OCI-M2 (cell line): ENCODE measurements at regions not wholly inside any gene's neighbourhood (a gene's known extent, or its start where the extent isn't known, plus 50 kb on each side); places are given as distances from the start of the nearest gene placed in this dataset.
"Not testable (repeated sequence)": the region's sequence is repeated elsewhere in the genome, so short reads cannot be mapped to it uniquely, and the experiment has no call there.

Source experiments
- DNase-seq: peaks from one replicate; lab custom pipeline; 2025; ENCODE audit not compliant: unreplicated experiment; lab: John Stamatoyannopoulos, UW

DNA sequence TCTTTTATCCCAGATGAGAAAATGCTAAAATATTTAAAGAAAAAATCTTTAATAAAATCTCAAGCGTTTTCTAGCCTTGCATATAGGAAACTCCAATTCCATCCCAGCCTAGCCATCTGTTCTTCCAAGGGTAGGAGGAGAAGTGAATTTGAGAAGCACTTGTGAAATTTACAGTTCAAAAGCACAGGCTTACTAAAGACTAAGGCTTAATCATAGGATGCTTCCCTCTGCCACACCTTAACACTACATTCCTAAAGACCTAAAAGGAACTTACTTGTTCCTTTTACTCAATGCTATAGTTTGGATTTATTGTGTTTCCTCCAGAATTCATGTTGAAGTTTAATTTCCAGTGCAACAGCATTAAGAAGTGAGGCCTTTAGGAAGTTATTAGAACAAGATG lies 764.8 kb upstream of the CADM2 start:
- no peak for DNase-seq

DNA sequence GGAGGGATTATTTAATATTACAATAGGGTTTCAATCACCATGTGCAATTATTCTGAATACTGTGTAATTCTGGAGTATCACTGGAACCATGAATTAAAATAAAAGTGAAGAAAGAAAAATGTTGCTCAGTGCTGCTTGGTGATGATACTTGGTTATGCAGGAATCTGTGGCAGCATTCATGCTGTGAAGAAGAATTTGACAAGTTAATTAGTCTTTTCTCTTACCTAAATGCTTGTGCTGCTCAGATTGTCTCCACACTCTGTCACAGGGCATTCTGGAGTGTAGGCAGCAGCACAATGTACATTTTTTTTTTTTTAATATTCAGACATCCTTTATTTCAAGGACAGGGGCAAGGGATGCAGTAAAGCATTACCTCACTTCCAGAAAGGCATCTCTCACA lies 749.3 kb upstream of the CADM2 start:
- no peak for DNase-seq

GRCh38 chr3:84223512-84223911 lies 735.3 kb upstream of the CADM2 start:
- no peak for DNase-seq

DNA sequence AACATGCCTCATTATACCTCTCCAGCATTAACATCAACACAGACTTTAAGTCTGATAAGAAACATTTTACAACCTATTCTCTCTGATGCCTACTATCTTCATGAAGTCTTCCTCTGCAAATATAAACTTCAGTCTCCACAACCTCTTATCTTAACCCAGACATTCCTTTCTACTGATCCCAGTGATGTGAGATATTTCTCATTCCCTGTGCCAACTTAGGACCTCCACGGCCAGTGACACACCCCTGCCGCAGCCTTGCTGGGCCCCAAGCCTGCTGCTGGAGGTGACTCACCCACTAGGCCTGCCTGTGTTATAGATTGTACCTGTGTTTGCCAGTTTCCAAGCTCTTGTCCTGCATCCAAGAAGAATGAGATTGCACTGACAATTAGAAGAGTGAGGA lies 734.5 kb upstream of the CADM2 start:
- DNase-seq = no peak

DNA sequence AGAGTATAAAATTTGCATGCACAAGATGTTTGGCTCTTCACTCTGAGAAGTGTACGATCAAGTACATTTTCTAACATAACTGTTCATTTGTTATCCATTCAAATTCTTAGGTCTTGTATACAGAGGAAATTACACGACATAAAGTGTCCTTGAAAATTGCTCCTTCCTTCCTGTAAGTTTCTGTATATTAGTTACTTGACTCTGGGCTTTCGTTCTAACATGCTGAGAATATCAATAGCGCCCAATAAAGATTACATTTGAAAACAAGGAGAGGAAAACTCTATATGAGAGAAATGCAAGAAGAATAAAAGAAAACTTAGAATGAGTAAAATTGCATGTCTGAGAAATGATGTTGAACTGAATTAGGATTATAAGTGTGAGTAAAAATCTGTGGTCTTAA lies 722.5 kb upstream of the CADM2 start:
- DNase-seq = no peak

DNA sequence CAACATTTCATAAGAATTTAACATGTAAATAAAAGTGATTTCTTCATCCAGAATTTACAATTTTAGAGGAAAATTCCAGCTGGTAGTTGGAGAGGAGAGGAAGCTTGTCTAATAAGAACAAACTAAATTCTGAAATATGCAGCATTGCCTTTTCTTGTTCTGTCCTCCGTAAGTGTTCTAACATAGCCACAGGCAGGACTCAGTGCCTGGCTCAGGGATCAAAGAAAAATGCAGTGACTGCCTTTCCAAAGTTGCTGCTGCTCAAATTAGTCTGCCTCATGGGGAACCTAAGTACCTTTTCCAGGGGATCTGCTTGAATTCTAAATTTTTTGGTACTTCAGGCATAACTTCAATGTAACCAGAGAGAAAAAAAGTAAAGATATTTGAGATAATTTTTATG lies 713.0 kb upstream of the CADM2 start:
- DNase-seq = no peak

DNA sequence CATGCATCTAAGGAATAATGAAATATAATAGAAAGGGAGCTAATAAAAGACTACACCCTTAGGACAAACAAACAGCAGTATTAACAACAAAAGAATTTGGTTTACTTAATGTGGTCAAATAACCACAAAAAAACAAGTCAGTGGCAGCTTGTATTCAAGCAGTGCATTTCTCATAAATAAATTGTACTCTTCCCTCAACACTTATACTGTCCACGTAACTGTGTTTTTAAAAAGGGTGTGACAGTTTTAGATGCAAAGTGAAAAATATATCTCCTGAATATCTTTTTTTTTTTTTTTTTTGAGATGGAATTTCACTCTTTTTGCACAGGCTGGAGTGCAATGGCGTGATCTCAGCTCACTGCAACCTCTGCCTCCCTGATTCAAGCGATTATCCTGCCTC lies 698.2 kb upstream of the CADM2 start:
- no peak for DNase-seq

DNA sequence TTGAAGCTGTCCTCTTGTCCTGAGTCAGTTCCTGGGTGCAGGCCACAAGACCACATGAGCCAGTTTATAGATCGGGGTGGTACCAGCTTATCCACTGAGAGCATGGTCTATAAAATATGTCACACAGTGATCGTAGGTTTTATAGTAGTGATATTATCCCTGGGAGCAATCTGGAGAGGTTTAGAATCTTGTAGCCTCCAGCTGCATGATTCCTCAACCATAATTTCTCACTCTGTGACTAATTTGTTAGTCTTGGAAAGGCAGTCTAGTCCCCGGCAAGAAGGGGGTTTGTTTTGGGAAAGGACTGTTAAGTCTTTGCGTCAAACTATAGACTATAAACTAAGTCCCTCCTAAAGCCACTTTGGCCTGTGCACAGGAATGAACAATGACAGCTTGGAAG lies 693.0 kb upstream of the CADM2 start:
- DNase-seq = no peak

DNA sequence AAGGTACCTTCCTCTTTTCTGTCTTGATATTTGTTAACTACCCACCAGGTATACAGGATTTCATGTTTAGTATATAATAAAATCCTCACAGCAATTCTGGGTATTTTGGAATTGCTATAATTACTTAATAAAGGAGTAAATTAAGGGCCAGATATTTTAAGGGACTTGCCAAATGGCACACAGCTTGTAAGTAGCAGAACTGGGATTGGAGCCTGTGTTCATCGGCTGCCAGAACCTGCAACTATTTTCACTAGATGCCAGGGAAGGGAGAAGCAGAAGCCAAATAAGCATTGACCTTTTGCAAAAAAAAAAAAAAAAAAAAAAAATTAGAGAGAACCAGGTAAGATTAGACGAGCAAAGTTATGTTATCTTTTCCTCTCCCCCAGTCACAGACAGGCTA lies 683.3 kb upstream of the CADM2 start:
- DNase-seq = no peak

- no peak for DNase-seq
Measured at GRCh38 chr3:84277562-84278224, 681.1 kb upstream of the CADM2 start.

GRCh38 chr3:84292128-84292527 lies 666.7 kb upstream of the CADM2 start:
- no peak for DNase-seq

GRCh38 chr3:84299329-84299728 lies 659.5 kb upstream of the CADM2 start:
- no peak for DNase-seq

DNA sequence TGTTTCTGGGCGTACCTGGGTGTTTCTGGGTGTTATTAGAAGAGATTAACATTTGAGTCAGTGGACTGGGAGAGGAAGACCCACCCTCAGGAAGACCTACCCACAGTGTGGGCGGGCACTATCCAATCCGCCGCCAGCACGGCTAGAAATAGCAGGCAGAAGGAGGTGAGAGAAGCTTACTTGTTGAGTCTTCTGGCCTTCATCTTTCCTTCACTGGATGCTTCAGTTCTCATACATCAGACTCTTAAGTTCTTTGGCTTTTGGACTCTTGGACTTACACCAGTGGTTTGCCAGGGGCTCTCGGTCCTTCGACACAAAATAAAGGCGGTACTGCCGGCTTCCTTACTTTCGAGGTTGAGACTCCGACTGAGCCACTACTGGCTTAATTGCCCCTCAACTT lies 654.6 kb upstream of the CADM2 start:
- DNase-seq = no peak

GRCh38 chr3:84307339-84307738 lies 651.5 kb upstream of the CADM2 start:
- no peak for DNase-seq

DNA sequence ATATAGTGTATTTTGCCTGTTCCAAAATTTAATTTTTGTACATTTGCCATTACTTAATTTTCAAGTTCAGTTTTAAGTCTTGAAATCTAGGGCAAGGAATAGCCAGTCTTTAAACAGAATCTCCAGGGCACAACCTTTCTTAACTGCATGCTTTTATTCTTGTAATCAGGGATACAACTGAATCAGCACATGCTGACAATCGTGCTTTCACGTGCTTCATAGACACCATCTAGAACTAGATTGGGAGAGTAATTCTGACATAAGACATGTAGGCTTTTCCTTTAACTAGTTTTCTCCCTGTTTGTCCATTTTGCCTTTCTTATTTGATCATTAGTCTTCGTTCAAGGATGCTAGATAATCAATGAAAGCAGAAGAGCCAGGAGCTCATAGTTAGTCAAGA lies 650.4 kb upstream of the CADM2 start:
- DNase-seq = no peak

- DNase-seq = no peak
Measured at GRCh38 chr3:84318273-84318809, 640.4 kb upstream of the CADM2 start.

DNA sequence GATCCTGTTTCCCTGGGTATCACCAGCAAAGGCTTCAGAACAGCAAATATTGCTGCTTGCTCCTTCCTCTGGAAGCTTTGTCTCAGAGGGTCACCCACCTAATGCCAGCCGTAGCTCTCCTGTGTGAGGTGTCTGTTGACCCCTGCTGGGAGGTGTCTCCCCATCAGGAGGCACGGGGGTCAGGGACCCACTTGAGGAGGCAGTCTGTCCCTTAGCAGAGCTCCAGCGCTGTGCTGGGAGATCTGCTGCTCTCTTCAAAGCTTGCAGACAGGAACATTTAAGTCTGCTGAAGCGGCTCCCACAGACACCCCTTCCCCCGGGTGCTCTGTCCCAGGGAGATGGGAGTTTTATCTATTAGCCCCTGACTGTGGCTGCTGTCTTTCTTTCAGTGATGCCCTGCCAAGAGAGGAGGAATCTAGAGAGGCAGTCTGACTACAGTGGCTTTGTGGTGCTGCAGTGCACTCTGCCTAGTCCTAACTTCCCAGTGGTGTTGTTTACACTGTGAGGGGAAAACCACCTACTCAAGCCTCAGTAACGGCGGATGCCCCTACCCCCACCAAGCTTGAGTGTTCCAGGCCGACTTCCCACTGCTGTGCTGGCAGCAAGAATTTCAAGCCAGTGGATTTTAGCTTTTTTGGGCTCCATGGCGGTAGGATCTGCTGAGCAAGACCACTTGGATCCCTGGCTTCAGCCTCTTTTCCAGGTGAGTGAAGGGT lies 593.1 kb upstream of the CADM2 start:
- DNase-seq = not testable (repeated sequence)
